HuH-7 (cell line): ENCODE measurements at regions not wholly inside any gene's neighbourhood (a gene's known extent, or its start where the extent isn't known, plus 50 kb on each side); places are given as distances from the start of the nearest gene placed in this dataset.
"Not testable (repeated sequence)": the region's sequence is repeated elsewhere in the genome, so short reads cannot be mapped to it uniquely, and the experiment has no call there.

Source experiments
- DNase-seq: peaks from one replicate; pipeline ENCODE4 v3.0.0; 2011; ENCODE audit warnings: low spot score

DNA sequence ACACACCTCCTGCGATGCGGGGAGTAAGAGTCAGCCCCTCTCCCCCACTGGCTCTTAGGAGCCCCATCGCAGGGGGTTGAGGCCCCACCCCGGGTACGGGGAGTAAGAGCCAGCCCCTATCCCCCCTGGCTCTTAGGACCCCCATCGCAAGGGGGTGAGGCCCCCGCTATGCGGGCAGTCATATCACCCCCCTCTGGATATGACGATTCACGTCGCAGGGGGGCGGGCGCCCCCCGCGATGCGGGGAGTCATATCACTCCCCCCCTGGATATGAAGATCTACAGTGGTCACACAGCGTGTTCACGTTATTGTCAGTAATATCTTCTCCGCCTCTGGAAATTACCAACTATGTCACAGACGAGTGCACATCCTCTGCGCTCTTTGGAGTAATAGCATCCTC is 61.1 kb downstream of the DEFB131A start:
- DNase-seq = not testable (repeated sequence)

DNA sequence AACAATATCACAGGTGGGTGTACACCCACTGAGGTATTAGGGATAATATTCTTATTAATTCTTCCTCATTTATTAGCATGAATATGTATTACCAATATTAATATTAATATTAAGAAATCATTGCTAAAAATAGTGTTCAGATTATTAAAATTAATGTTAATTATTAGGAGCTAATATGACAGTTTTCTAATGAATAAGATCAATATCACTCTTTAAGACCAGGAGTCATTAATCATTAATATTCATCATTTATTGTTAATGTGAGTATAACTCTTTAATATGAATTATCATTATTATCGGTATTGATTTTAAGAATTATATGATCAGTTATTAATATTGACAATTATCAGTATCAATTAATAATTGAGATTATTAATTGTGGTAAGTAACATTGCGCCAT is 62.5 kb downstream of the DEFB131A start:
- DNase-seq = not testable (repeated sequence)

DNA sequence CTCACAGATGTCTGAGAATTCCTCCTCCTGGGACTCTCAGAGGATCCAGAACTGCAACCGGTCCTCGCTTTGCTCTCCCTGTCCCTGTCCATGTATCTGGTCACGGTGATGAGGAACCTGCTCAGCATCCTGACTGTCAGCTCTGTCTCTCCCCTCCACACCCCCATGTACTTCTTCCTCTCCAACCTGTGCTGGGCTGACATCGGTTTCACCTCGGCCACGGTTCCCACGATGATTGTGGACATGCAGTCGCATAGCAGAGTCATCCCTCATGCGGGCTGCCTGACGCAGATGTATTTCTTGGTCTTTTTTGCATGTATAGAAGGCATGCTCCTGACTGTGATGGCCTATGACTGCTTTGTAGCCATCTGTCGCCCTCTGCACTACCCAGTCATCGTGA is 68.7 kb downstream of the DEFB131A start:
- DNase-seq = not testable (repeated sequence)

DNA sequence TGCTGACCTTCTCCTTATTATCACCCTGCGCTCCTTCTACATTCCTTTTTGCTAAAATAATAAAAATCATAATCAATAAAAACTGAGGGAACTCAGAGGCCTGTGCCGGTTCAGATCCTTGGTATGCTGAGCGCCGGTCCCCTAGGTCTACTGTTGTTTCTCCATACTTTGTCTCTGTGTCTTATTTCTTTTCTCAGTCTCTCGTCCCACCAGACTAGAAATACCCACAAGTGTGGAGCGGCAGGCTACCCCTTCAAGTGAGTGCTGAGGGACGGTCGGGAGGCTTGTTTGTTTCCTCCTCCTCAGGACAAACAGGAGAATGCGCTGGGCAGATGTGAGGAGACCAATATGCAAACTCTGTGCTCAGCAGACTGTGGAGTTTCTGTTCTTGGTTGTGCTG is 75.4 kb downstream of the DEFB131A start:
- not testable (repeated sequence) for DNase-seq

DNA sequence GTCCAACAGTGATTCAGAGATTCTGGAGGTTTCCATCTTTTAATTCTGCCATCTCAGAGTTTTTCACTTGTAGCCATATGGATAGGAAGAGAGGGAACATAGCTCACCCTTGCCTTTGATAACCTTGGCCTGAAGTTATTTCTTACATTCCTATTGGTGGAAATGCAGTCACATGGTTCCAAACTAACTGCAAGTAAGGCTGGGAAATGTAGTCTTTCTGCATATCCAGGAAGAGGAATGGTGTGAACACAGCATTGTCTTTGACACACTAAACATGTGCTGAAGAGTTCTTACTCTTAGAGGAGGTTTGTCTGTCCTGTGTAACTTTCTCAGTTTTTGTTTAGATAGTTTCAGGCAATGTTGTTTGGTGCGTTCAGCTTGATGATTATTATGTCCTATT is 78.7 kb downstream of the DEFB131A start:
- DNase-seq = not testable (repeated sequence)

DNA sequence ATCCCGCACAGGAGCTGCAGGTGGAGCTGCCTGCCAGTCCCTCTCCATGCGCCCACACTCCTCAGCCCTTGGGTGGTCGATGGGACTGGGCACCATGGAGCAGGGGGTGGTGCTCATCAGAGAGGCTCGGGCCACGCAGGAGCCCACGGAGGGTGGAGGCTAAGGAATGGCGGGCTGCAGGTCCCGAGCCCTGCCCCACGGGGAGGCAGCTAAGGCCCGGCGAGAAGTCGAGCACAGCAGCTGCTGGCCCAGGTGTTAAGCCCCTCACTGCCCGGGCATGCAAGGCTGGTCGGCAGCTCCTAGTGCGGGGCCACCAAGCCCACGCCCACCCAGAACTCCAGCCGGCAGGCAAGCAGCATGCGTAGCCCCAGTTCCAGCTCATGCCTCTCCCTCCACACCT is 80.2 kb downstream of the DEFB131A start:
- DNase-seq = not testable (repeated sequence)

DNA sequence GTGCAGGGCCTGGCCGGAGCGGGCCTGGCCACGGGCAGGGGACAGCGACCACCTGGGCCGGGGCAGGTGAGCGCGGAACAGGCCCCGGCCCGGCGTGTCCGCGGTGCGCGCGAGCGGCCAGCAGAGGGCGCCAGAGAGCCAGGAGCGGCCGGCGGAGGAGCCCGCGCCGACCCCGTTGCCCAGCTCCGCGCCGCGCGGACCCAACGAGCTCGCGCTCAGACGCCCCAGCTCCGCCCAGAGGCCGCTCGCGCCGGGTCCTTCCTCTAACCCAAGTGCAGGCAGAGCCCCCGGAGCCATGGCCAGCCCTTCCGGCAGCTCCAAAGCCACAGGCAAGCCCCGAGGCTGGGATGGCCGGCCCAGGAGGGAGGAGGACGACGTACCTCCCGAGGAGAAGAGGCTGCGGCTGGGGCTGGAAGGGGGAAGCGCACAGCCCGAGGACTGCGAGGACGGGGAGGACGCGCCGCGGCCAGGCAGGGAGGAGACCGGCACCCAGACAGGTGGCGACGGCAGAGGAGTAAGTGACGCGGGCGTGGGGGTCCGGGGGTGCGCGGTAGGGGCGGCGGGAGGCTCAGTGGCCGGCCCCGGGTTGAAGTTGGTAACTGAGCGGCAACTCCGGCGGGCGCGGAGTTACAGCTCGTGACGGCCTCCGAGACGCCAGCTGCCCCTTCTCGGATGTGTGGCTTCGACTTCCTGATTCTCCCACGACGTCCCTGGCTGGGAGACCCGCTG is 88.1 kb downstream of the DEFB131A start:
- peak; percentile 48 for DNase-seq

DNA sequence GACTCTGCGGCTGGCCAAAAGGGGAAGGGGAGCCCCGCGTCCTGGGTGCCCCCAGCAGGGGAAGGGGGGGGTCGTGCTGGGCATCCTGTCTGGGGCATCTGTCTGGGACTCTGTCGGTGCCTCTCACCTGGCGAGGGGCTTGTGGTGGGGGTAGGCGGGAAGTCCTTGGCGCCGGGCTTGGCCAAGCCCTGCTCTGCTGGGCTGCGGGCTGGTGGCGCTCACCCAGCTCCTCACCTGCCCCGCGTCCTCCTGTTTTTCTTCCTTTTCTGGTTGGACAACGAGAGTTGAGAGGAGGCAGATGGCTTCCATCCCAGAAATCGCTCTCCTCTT is 88.6 kb downstream of the DEFB131A start:
- DNase-seq = not testable (repeated sequence)

DNA sequence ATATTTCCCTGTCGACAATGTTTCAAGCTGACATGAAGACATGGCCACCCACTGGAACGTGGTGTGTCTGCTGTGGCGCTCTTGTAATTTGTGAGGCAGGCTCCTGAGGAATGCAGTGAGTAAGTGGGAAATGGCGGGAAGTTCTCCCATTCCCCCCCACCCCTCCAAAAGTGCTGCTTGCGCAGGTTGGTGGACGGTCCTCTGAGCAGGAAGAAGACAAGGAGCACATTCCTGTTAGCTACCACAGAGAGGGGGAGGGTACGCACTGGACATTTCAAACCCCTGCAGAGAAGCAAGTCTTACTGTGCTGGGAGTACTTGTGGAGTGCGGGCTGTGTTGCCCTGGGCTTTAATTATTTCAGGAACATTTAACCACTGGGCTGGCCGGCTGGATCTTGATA is 92.9 kb downstream of the DEFB131A start:
- DNase-seq = not testable (repeated sequence)

DNA sequence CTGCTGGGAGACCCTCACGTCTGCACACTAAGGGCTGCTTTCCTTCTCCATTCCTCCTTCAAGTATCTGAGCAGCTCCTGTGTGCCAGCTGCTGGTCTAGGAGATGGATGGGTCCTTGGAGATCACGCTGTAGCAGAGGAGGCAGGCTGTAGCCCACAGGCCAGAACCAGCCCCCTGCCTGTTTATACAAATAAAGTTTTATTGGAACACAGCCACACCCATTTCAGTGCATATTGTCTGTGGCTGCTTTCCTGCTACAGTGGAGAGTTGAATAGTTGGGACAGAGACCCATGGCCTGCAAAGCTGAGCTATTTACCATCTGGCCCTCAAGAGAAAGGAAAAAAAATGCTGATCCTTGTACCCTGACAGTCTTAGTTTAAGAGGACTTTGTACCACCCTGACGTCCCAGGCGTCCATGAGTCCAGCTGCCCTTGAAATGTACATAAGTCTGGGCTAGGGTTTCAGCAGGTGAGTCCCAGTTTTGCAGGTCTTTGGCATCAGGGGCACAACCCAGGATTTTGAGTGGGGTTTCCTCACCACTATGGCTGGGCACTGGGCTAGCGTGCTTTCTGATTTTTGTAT is 95.8 kb downstream of the DEFB131A start:
- DNase-seq = not testable (repeated sequence)

DNA sequence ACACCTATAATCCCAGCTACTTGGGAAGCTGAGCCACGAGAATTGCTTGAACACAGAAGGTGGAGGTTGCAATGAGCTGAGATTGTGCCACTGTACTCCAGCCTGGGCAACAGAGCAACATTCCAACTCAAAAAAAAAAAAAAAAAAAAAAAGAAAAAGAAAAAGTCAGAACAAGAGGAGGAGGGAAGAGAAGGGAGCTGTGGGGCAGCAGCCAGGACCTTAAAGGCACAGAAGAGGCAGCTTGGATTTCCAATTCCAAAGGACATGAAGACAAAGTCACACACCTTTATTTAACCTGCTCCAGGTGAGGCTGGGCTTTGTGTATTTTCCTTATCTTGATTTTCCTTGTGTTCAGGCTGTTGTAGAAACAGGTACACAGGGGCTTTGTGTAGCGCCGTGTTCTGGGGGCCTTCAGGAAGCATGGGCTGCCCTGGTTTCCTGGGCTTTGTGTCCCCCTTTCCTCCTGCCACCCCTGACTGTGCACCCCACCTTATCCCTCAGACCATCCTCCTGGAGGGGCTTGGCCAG is 97.2 kb downstream of the DEFB131A start:
- DNase-seq = not testable (repeated sequence)

DNA sequence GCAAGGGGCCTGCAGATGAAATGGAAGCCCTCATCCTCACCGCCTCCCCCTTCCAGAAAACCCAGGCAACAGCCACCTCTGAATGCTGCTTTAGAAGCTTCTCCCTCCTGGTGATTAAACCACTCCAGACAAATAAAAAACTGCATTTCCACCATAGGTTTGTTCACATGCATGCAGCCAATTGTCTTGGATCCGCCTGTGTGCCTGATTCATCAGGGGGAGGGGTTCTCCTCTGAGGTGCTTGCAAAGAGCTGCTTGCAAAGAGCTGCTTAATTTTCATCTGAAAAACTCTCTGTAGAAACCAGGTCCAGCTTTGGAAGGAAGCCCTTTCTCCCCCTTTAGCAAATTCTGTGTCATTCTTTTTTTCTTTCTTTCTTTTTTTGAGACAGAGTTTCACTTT is 100.6 kb downstream of the DEFB131A start:
- not testable (repeated sequence) for DNase-seq

DNA sequence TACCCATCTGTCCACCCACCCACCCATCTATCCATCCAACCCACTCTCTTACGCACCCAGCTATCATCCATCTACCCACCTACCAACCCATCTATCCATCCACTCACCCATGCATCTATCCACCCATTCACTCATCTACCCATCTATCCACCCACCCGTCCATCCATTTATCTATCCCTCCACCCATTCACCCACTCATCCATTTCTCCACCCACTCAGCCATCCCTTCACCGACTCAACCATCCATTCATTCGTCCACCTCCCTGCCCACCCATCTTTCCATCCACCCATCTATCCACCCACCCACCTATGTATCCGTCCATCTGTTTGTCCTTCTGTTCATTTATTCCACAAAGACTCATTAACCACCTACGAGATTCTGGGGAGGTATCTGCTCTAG is 103.3 kb downstream of the DEFB131A start:
- not testable (repeated sequence) for DNase-seq

DNA sequence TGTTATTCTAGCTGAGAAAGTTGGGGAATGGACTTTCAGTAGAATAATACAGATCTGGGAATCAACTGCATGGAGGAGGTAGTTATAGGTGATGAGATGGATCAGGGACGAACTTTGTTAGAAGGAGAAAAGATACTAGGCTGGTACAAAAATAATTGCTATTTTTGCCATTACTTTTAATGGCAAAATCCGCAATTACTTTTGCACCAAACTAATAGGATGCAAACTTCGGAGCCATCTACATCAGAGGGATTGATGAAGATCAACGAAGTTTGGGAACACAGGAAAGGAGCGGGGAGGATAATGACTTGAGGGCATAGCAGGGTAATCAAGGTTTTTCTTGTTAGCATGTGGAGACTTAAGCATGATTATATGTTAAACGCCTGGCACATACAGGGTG is 111.9 kb downstream of the DEFB131A start:
- DNase-seq = not testable (repeated sequence)

DNA sequence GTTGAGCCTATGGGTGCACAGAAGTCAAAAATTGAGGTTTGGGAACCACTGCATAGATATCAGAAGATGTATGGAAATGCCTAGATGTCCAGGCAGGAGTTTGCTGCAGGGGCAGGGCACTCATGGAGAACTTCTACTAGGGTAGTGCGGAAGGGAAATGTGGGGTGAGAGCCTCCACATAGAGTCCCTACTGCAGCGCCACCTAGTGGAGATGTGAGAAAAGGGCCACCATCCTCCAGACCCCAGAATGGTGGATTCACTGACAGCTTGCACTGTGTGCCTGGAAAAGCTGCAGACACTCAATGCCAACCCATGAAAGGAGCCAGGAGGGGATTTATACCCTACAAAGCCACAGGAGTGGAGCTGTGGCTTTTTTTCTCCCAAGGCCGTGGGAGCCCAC is 133.7 kb downstream of the DEFB131A start:
- not testable (repeated sequence) for DNase-seq

DNA sequence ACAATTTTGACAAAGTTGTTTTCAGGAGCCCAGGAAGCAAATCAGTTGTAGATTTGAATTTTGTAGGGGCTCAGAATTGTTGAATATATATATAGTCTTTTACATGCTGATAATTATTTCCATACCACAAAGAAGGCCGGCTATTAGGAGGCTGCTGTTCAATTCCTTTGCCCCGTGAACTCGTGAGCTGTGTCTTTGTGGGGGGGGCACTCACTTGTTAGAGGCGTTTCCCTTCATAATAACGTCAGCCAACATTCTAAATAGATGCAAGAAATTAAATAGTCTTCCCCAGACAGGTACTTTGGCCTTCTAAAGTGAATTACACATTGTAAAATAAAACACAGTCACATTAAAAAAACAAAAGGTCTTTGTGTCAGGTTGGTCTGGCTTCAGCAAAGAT is 138.7 kb downstream of the DEFB131A start:
- not testable (repeated sequence) for DNase-seq

DNA sequence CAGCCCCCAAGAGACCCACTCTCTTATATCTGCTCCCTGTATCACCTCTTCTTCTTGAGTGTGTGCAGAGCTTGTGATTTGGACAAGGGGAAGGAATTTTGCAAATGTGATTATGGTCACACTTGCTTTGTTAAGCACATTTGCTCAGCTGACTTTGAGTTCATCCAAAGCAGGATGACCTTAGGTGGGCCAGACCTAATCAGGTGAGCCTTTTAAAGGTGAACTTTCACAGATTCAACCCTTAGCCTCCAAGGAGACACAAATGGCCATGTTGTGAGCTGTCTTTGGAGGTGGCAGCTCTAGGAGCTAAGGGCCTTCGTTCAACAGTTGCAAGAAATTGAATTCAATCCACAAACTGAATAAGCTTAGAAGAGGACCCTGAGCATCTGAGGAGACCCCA is 147.8 kb downstream of the DEFB131A start:
- no peak for DNase-seq

DNA sequence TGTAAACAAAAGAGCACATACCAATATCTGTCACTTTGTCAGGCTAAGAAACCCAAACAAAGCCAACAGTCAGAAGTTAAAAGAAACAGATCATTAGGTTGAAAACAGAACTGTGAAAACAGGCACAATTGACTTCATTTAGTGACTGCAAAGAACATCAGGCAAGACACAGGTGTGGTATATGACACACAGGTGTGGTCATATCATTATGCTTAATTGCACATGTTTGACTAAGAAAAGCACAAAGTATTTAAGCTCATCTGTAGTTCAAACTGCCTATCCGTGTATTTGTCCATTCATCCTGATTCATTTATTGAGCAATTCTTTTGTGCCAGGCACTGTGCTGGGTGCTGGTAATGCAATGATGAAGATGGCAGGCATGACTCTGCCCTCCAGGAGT is 150.7 kb downstream of the DEFB131A start:
- no peak for DNase-seq

DNA sequence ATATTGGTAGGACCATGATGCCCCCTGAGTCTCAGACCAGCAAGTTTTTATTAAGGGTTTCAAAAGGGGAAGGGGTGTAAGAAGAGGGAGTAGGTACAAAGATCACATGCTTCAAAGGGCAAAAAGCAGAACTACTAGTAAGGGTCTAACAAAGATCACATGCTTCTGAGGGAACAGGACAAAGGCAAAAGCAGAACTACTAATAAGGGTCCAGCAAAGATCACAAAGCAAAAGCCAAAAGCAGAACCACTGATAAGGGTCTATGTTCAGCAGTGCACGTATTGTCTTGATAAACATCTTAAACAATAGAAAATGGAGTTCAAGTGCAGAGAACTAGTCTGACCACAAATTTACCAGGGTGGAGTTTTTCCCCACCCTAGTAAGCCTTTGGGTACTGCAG is 151.3 kb downstream of the DEFB131A start:
- DNase-seq = not testable (repeated sequence)

DNA sequence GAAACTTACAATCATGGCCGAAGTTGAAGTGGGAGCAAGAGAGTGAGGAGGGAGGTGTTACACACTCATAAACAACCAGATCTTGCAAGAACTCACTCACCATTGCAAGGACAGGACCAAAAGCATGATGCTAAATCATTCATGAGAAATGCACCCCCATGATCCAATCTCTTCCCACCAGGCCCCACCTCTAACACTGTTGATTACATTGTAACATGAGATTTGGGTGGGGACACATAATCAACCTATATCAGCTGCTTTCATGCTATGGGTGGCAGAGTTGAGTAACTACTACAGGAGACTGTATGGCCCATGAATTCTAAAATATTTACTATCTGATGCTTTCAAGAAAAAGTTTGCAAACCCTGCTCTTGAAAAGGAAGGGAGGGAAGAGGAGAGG is 155.1 kb downstream of the DEFB131A start:
- DNase-seq = no peak

DNA sequence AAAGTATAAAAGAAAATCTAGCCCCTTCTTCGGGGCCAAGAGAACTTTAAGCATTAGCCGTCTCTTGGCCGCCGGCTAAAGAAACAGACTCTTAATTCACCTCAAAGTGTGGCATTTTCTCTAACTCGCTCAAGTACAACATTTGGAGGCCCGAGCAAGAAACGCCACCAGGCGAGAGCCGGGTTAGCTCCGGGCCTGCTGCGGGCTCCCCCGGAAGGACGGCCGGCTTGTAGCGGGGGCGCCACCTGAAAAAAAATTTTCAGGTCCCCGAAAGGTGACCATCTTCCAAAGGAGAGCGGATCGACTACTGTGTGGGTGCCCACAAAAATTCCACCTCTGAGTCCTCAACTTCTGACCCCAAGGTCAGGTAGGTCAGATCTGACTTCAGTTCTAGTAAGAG is 156.0 kb downstream of the DEFB131A start:
- DNase-seq = no peak

DNA sequence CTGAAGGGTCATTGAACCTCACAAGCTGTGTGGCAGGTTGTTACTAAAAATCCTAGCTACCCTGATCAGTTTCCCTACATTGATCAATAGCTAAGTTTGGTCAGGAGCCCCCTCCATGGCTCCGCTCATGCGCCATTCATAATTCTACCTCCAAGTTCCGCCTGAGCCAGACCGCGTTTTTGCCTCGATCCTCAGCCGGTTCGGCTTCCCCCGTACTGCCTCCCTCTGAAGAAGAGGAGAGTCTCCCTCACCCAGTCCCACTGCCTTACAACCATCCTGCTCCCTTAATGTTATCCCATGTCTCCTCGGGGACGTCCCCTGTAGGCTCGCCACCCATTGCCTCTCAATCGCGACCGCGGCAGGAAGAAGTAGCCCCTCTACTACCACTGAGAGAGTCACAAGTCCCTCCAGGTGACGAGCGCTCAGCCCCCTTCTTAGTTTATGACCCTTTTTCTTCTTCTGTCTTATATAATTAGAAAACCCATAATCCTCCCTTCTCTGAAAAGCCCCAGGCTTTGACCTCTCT is 158.2 kb downstream of the DEFB131A start:
- DNase-seq = no peak
